MM.1S (cell line): ENCODE measurements at regions not wholly inside any gene's neighbourhood (a gene's known extent, or its start where the extent isn't known, plus 50 kb on each side); places are given as distances from the start of the nearest gene placed in this dataset.

Source experiments
- DNase-seq: peaks from one replicate; pipeline ENCODE4 v3.0.0-alpha.2; 2015
- H2AFZ ChIP-seq: fragments of 300-600 bp; sonication (generic); 2 replicates; pipeline ENCODE4 v1.6.0; 2016; ENCODE audit warnings: antibody characterized with exemption, low read length
- H3F3A ChIP-seq: fragments of 300-600 bp; sonication (generic); 2 replicates; pipeline ENCODE4 v1.6.1; 2016; ENCODE audit warnings: mild to moderate bottlenecking, antibody characterized with exemption, low read length, moderate library complexity, mixed read lengths; ENCODE audit not compliant: insufficient read depth
- H3K27ac ChIP-seq: fragments of 300-600 bp; sonication (generic); 2 replicates; pipeline ENCODE4 v1.5.1; 2016; ENCODE audit warnings: mild to moderate bottlenecking, low read length
- H3K27me3 ChIP-seq: fragments of 300-600 bp; sonication (generic); replicated peaks from 2 replicates; pipeline ENCODE4 v1.6.0; 2016; ENCODE audit warnings: low read length; ENCODE audit not compliant: insufficient read depth
- H3K36me3 ChIP-seq: fragments of 300-600 bp; sonication (generic); replicated peaks from 2 replicates; pipeline ENCODE4 v1.6.1; 2016; ENCODE audit warnings: mild to moderate bottlenecking, low read length, mixed read lengths; ENCODE audit not compliant: insufficient read depth
- H3K4me1 ChIP-seq: fragments of 300-600 bp; sonication (generic); 2 replicates; pipeline ENCODE4 v1.6.1; 2016; ENCODE audit warnings: low read length, mixed read lengths
- H3K4me2 ChIP-seq: fragments of 300-600 bp; sonication (generic); 2 replicates; pipeline ENCODE4 v1.6.0; 2016; ENCODE audit warnings: low read depth, low read length
- H3K4me3 ChIP-seq: fragments of 300-600 bp; sonication (generic); 2 replicates; pipeline ENCODE4 v1.5.1; 2016; ENCODE audit warnings: low read length, mixed read lengths
- H3K79me2 ChIP-seq: fragments of 300-600 bp; sonication (generic); 2 replicates; pipeline ENCODE4 v1.6.1; 2016; ENCODE audit warnings: mixed run types, low read length, mixed read lengths
- H3K9ac ChIP-seq: fragments of 300-600 bp; sonication (generic); 2 replicates; pipeline ENCODE4 v1.6.1; 2016; ENCODE audit warnings: low read length, mixed read lengths
- H3K9me2 ChIP-seq: fragments of 300-600 bp; sonication (generic); replicated peaks from 2 replicates; pipeline ENCODE4 v1.6.1; 2016; ENCODE audit warnings: mild to moderate bottlenecking, low read length, mixed read lengths; ENCODE audit not compliant: insufficient read depth
- H3K9me3 ChIP-seq: fragments of 300-600 bp; sonication (generic); replicated peaks from 2 replicates; pipeline ENCODE4 v1.6.1; 2016; ENCODE audit warnings: mild to moderate bottlenecking, low read length, mixed read lengths; ENCODE audit not compliant: insufficient read depth
- H4K20me1 ChIP-seq: fragments of 300-600 bp; sonication (generic); 2 replicates; pipeline ENCODE4 v1.6.1; 2016; ENCODE audit warnings: mild to moderate bottlenecking, low read length, moderate library complexity, mixed read lengths; ENCODE audit not compliant: insufficient read depth
- EZH2 ChIP-seq: fragments of 300-600 bp; sonication (generic); optimal IDR thresholded peaks from 2 replicates; pipeline ENCODE3; 2017; ENCODE audit warnings: low read depth, mild to moderate bottlenecking, antibody characterized with exemption, low read length, mixed read lengths
- EZH2phosphoT487 ChIP-seq: fragments of 300-600 bp; sonication (generic); IDR thresholded peaks from 2 replicates; pipeline ENCODE4 v1.6.1; 2018; ENCODE audit warnings: antibody characterized with exemption, low read length
- TF ChIP-seq, protein P1 (sequence below): fragments of 300-600 bp; sonication (generic); IDR thresholded peaks from 2 replicates; pipeline ENCODE4 v1.5.1; 2016; ENCODE audit warnings: antibody characterized with exemption, low read length, mixed read lengths

DNA sequence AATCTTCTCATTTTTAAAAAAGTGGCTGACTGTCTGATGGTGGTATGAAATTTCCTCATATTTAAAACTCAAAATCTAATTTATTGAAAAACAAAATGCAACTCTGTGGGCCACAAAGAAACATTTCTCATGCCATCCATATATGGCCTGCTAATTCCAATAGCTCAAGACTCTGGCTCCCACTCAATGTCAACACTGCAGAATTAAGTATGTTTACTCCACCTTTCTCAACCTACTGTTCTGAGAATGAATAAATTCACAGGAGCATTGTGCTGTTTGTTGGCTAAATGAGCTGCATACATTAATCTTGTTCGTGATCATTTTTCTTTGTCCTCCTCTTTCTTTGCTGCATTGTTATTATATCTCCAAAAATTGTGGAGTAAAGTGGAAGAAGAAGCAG is 79.5 kb upstream of the GABRG2 start:
- Histone ChIP-seq H3K9me3 (no peaks in the 10 kb centered on the region), H3K4me2 (no peak overlapping the region), H3K9me2 (no peaks in the 10 kb centered on the region), H3F3A (no peaks in the 10 kb centered on the region), H3K79me2 (no peaks in the 10 kb centered on the region), H3K9ac (no peak overlapping the region), H3K4me1 (no peaks in the 10 kb centered on the region), H4K20me1 (no peaks in the 10 kb centered on the region), H3K27ac (no peak overlapping the region), H3K27me3 (no peaks in the 10 kb centered on the region), H2AFZ (no peak overlapping the region), H3K36me3 (no peaks in the 10 kb centered on the region), H3K4me3 (no peak overlapping the region)
- TF ChIP-seq EZH2, result no peak
- TF ChIP-seq, protein P1, sequence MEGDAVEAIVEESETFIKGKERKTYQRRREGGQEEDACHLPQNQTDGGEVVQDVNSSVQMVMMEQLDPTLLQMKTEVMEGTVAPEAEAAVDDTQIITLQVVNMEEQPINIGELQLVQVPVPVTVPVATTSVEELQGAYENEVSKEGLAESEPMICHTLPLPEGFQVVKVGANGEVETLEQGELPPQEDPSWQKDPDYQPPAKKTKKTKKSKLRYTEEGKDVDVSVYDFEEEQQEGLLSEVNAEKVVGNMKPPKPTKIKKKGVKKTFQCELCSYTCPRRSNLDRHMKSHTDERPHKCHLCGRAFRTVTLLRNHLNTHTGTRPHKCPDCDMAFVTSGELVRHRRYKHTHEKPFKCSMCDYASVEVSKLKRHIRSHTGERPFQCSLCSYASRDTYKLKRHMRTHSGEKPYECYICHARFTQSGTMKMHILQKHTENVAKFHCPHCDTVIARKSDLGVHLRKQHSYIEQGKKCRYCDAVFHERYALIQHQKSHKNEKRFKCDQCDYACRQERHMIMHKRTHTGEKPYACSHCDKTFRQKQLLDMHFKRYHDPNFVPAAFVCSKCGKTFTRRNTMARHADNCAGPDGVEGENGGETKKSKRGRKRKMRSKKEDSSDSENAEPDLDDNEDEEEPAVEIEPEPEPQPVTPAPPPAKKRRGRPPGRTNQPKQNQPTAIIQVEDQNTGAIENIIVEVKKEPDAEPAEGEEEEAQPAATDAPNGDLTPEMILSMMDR, result no peak
- no peak for TF ChIP-seq EZH2phosphoT487
- DNase-seq, result no peak
